Astrocyte (in vitro differentiated cells and primary cell): ENCODE measurements at regions not wholly inside any gene's neighbourhood (a gene's known extent, or its start where the extent isn't known, plus 50 kb on each side); places are given as distances from the start of the nearest gene placed in this dataset.

Source experiments
- CTCF ChIP-seq: IDR thresholded peaks from 2 replicates; pipeline ENCODE4 v1.5.1; 2011; ENCODE audit warnings: low read depth, mild to moderate bottlenecking, inconsistent platforms, low read length, moderate library complexity; ENCODE audit not compliant: insufficient read depth
- EZH2 ChIP-seq: IDR thresholded peaks from 2 replicates; pipeline ENCODE4 v1.6.1; 2012; ENCODE audit warnings: mild to moderate bottlenecking, low read length, inconsistent platforms; ENCODE audit not compliant: insufficient read depth

- TF ChIP-seq EZH2 (no peak), CTCF (no peak)
These were observed 121.5 kb downstream of the FAM76B start for GRCh38 chr11:95668131-95668530.
